ENCODE measurements at regions not wholly inside any gene's neighbourhood (a gene's known extent, or its start where the extent isn't known, plus 50 kb on each side); places are given as distances from the start of the nearest gene placed in this dataset.

GRCh38 chr9:88077071-88077617 is 61.1 kb downstream of the SPATA31C2 start:
- DNase-seq (ENCODE audit: low read depth, low spot score): no peak

DNA sequence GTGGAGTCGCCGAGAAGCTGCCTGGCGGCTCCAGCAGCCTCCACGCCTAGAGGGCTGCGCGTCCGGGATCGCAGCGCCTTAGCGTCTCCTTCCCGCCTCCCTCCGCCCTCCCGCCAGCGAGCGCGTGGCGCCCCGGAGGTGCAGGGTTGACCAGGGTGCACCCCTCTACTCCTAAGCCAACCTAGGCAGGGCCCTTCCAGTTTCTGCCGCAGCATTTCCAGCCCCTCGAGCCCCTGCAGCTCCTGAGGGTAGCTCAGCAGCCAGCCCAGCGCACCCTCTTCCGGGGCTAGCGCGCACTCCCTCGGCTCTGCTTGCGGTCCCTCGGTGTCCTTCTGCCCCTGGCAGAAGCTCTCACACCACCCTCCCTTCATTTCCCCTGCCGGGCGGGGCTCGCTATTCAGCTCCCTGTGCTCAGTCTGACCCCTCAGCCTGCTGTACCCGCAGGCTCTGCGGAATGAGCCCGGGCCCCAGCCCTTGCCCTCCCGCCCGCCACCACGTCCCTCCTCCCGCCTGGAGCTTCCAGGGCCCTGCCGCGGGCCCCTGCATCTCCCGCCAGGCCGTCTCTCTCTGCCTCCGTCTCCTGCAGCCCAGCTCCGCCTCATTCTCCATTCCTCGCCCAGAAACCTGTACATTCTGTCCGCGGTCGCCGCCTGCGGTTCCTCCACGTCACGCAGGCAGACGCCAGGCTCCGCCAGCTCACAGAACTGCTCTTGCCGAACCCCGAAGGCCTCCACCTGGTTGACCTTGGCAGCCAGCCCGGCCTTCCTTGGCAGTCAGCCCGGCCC is 61.8 kb downstream of the SPATA31C2 start:
- DNase-seq (ENCODE audit: low read depth, low spot score): peak; percentile 97

DNA sequence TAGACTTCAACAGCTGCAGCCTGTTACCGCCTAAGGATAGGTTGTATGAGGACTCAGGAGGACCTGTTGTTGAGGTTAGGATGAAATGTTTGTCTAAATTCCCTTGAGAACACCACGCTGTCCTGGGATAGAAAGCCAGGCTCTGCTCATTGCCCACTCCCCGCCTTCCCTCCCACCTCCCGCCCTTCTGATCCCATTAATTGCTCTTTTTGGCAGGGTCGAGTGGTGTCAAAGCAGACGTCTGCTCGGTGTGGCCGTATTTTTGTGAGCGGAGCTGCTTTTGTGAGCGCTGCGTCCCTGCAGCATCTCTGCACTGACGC is 62.3 kb downstream of the SPATA31C2 start:
- peak; percentile 68 for DNase-seq (ENCODE audit: low read depth, low spot score)

DNA sequence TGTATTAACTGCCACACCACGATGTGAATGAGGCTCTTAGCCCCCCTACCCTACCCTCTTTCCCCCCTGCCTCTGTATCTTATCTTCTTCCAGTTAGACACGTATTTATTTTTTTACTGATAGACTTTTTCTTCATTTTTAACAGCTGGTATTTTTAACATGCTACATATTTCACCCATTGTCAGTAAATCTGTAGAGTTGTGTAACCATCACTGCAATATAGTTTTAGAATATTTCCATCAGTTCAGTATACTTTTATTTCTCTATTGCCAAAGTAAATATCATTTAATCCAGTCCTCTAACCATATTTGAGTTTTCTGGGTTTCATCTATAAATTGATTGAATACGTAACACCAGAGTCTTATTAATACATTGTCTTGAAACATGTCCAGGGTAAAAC is 62.8 kb downstream of the SPATA31C2 start:
- no peak for DNase-seq (ENCODE audit: low read depth, low spot score)

- DNase-seq (ENCODE audit: low read depth, low spot score): no peak
These were observed 63.3 kb downstream of the SPATA31C2 start for GRCh38 chr9:88074931-88075330.

DNA sequence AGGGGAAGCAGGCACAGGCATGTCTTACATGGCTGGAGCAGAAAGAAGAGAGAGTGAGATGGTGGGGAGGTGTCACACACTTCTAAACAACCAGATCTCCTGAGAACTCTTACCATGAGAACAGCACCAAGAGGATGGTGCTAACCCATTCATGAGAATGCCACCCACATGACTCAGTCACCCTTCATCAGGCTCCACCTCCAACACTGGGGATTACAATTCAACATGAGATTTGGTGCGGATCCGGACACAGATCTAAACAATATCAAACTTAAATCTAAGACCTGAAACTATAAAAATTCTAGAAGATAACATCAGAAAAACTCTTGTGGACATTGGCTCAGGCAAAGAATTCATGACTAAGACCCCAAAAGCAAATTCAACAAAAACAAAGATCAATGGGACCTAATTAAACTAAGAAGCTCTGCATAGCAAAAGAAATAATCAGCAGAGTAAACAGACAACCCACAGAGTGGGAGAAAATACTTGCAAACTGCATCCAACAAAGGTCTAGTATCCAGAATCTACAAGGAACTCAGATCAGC is 65.4 kb downstream of the SPATA31C2 start:
- DNase-seq (ENCODE audit: low read depth, low spot score): peak; percentile 47

GRCh38 chr9:88071331-88071730 is 66.9 kb downstream of the SPATA31C2 start:
- DNase-seq (ENCODE audit: low read depth, low spot score): no peak

- DNase-seq (ENCODE audit: low read depth, low spot score): no peak
These were observed 72.7 kb downstream of the SPATA31C2 start for GRCh38 chr9:88065619-88066018.

DNA sequence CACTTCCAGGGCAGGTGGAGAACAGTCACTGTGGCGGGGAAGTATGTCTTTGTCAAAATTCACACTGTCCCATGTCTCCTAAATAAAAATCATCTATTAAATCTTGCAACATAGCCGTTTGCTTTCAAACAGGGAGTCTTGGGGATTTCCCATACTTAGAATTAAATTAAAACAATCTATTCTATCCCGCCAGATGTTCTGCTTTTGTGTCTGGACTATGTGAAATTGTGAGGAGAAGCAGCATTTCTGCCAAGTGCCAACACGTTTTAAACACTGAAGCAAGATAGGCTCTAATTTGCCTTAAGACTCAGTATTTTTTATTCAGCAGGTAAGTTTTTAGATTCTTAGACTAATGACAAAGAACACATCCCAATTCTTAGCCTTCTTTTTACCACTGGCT is 73.7 kb downstream of the SPATA31C2 start:
- DNase-seq (ENCODE audit: low read depth, low spot score): no peak

GRCh38 chr9:88060746-88061145 is 77.5 kb downstream of the SPATA31C2 start:
- DNase-seq (ENCODE audit: low read depth, low spot score): peak; percentile 26

DNA sequence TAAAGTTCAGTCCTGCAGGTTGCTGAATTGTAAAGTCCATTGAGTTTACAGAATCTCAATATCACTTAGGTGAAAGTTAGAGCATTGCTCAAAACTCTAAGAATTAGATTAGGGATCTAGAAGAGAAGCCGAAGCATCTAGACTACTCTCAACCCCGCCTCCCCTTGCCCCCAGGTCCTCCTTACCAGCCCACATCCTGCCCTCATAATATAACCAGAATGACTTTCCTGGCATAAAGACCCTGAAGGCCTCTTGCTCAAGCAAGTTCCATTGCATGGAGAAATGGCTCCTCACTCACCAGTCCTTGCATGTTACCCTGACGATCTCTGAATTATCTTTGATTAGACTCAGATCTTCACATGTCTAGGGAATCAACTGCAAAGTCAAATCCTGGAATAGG is 78.8 kb downstream of the SPATA31C2 start:
- DNase-seq (ENCODE audit: low read depth, low spot score): no peak

- peak; percentile 82 for DNase-seq (ENCODE audit: low read depth, low spot score)
These were observed 81.4 kb downstream of the SPATA31C2 start for GRCh38 chr9:88056876-88057275.

DNA sequence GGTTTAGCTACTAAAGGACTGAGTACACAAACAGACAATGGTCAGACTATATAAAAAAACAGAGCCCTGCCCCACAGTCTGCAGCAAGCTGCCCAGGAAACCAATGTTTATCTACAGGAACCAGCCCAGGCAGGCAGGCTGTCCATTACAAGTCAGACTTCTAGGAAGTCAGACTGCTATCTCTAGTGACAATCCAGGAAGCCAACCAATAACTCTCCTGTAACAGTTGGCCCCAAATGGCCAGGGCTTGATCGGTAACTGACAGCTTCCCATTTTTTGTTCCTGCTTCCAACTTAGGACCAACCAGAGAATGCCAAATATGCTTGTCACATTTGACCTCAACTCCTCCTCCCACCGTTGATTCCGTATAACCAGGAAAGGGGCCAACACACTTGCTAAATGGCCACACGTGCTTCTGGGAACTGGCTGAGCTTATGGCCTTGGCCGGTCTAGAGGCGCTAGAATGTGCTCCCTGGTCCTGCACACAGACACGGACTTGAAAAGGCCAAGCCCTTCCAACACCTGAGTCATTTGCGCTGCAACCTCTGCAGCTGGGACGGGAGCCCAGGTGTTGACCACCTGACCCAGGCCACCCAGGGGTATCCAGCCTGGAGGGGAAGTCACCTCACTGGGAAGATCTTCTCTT is 79.6 kb upstream of the CDK20 start:
- no peak for DNase-seq (ENCODE audit: low read depth, low spot score)

- peak; percentile 28 for DNase-seq (ENCODE audit: low read depth, low spot score)
These were observed 78.1 kb upstream of the CDK20 start for GRCh38 chr9:88052321-88052965.

DNA sequence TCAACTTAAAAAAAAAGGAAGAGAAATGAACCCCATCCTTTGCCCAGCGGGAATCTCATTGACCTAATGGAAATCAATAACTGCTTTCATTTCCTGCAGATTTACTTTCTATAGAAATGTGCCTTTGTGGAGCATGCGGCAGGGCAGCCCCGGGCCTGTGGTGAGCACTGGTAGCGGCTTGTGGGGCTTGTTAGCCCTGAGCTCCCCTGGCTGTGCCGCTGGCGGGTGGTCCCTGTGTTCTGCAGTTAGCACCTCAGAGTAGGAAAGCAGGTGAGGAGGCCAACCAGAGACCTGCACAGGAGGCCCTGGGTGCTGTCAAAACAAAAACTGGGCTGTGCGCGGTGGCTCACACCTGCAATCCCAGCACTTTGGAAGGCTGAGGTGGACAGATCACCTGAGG is 76.8 kb upstream of the CDK20 start:
- no peak for DNase-seq (ENCODE audit: low read depth, low spot score)

DNA sequence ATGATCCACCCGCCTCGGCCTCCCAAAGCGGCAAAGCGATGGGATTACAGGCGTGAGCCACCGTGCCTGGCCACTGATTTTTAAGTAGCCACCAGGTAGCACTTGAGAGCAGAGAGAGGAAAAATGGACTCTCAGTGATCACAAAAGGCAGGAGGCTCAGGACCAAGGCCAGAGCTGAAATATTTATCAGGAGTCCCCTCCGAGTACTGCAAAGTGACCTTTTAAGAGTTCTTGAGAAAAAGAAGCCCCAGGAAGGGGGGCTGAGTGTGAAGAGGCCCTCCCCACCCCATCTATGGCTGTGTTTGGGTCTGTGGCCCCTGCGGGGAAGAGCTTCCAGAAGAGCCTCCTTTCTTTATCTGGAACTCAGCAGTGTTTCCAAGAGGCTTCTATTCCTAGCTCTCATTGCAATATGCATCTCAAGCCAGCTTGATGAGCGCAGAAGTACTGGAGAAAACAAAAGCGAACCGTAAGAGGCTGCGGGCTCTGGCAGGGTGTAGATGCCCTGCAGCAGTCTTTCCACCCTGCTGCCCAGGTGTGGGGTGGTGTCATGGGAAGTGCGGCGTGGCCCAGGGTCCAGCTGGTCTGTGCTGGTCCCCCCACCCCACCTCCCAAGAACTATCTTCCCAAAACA is 75.5 kb upstream of the CDK20 start:
- DNase-seq (ENCODE audit: low read depth, low spot score): no peak

DNA sequence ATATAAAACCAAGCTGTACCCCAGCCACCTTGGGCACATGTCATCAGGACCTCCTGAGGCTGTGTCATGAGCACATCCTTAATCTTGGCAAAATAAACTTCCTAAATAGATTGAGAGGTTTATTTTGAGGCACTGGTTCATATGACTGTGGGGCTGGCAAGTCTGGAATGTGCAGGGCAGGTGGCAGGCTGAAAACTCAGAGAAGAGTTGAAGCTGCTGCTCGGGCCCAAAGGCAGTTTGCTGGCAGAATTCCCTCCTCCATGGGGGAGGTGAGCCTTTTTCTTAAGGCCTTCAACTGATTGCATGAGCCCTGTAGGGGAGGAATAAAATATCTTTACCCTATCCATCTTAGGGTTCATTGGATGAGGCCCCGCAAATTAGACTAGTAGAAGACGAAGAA is 72.2 kb upstream of the CDK20 start:
- DNase-seq (ENCODE audit: low read depth, low spot score): no peak

- no peak for DNase-seq (ENCODE audit: low read depth, low spot score)
These were observed 71.4 kb upstream of the CDK20 start for GRCh38 chr9:88045686-88046085.

DNA sequence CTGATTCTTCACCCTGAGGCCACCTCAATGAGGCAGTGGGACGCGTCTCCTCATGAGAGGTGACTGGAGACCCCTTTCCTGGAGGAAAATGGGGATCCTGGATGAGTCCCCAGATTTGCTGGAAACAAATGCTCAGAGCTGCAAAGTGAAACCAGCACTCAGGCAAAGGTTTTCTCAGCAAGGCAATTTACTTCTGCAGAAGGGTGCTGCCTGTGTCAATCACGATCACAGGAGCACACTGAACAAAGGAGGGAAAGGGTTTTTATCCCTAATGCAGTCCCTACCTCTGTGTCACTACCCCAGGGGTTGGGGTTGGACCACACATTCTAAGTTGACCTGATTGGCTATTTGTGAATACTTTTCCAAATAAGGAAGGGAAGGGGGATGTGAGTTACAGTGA is 69.9 kb upstream of the CDK20 start:
- no peak for DNase-seq (ENCODE audit: low read depth, low spot score)

DNA sequence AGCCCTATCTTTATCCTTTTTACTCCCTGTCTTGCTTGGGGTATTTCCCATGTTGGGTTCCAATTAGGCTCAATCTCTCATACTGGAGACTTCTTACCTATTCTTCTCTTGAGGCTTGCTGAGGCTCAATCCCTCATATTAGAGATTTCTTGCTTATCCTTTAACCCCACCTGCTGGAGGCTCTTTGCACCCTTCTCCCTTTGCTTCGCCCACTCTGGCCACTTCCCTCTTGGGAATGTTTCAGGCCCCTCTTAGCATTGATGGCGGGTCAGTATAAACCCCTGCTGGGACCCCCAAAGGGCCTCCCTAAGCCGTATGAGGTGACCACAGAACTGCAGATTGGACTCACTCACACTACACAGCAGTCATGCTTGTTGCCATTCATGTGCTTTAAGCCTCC is 69.3 kb upstream of the CDK20 start:
- DNase-seq (ENCODE audit: low read depth, low spot score): no peak

- DNase-seq (ENCODE audit: low read depth, low spot score): peak; percentile 28
These were observed 67.1 kb upstream of the CDK20 start for GRCh38 chr9:88041447-88041846.

DNA sequence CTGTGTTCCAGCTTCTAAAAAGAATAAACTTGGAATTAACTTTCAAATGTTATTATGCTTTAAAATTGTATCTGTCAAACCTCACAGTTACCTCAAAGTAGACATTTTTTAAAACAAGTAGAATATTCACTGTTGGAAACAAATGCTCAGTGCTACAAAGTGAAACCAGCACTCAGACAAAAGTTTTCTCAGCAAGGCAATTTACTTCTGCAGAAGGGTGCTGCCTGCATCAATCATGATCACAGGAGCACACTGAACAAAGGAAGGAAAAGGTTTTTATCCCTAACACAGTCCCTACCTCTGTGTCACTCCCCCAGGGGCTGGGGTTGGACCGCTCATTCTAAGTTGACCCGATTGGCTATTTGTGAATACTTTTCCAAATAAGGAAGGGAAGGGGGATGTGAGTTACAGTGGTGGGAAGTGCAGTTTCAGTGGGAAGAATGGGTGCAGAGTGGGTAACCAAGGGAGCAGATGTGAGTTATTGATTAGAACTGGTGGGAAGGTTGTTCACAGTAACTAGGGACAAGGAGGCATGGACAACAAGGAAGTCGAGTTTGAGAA is 63.0 kb upstream of the CDK20 start:
- DNase-seq (ENCODE audit: low read depth, low spot score): no peak

Data from astrocyte of the hippocampus (primary cell).